ENCODE measurements at regions not wholly inside any gene's neighbourhood (a gene's known extent, or its start where the extent isn't known, plus 50 kb on each side); places are given as distances from the start of the nearest gene placed in this dataset.

GRCh38 chr6:14031516-14031915, 86.1 kb upstream of the CD83 start:
- Histone ChIP-seq H3K36me3 (ENCODE audit: insufficient read depth, low read length) (no peaks in the 10 kb centered on the region), H3K9me3 (replicated peaks; ENCODE audit: low read length) (no peaks in the 10 kb centered on the region), H3K4me3 (ENCODE audit: low read length) (no peak overlapping the region), H3K4me1 (ENCODE audit: control insufficient read depth, insufficient read depth, low read length) (peaks cover 12% of the 10 kb centered on the region), H3K27me3 (ENCODE audit: control insufficient read depth, insufficient read depth, low read length) (peaks cover 10% of the 10 kb centered on the region), H3K4me2 (ENCODE audit: low read length) (no peak overlapping the region), H3K9ac (ENCODE audit: low read depth, low read length) (no peak overlapping the region)

- peaks cover 26% of the 10 kb centered on the region for H3K4me1 ChIP-seq (ENCODE audit: control insufficient read depth, insufficient read depth, low read length)
- no peak overlapping the region for H3K4me3 ChIP-seq (ENCODE audit: low read length)
- no peaks in the 10 kb centered on the region for H3K9me3 ChIP-seq (replicated peaks; ENCODE audit: low read length)
- H3K4me2 ChIP-seq (ENCODE audit: low read length), result no peak overlapping the region
- H3K36me3 ChIP-seq (ENCODE audit: insufficient read depth, low read length), result no peaks in the 10 kb centered on the region
- H3K27me3 ChIP-seq (ENCODE audit: control insufficient read depth, insufficient read depth, low read length), result no peaks in the 10 kb centered on the region
- no peak overlapping the region for H3K9ac ChIP-seq (ENCODE audit: low read depth, low read length)
Measured at GRCh38 chr6:14035071-14035847, 82.3 kb upstream of the CD83 start.

GRCh38 chr6:14035874-14036273, 81.7 kb upstream of the CD83 start:
- Histone ChIP-seq H3K27me3 (ENCODE audit: control insufficient read depth, insufficient read depth, low read length) (no peaks in the 10 kb centered on the region), H3K4me3 (ENCODE audit: low read length) (no peak overlapping the region), H3K9ac (ENCODE audit: low read depth, low read length) (no peak overlapping the region), H3K36me3 (ENCODE audit: insufficient read depth, low read length) (no peaks in the 10 kb centered on the region), H3K4me2 (ENCODE audit: low read length) (no peak overlapping the region), H3K9me3 (replicated peaks; ENCODE audit: low read length) (no peaks in the 10 kb centered on the region), H3K4me1 (ENCODE audit: control insufficient read depth, insufficient read depth, low read length) (peaks cover 26% of the 10 kb centered on the region)

- no peaks in the 10 kb centered on the region for H3K27me3 ChIP-seq (ENCODE audit: control insufficient read depth, insufficient read depth, low read length)
- H3K4me2 ChIP-seq (ENCODE audit: low read length), result no peak overlapping the region
- no peak overlapping the region for H3K9ac ChIP-seq (ENCODE audit: low read depth, low read length)
- no peak overlapping the region for H3K4me3 ChIP-seq (ENCODE audit: low read length)
- H3K9me3 ChIP-seq (replicated peaks; ENCODE audit: low read length), result no peaks in the 10 kb centered on the region
- H3K4me1 ChIP-seq (ENCODE audit: control insufficient read depth, insufficient read depth, low read length), result peaks cover 26% of the 10 kb centered on the region
- H3K36me3 ChIP-seq (ENCODE audit: insufficient read depth, low read length), result no peaks in the 10 kb centered on the region
Measured at GRCh38 chr6:14036911-14037310, 80.7 kb upstream of the CD83 start.

GRCh38 chr6:14037402-14038277, 79.9 kb upstream of the CD83 start:
- Histone ChIP-seq H3K4me1 (ENCODE audit: control insufficient read depth, insufficient read depth, low read length) (peaks cover 26% of the 10 kb centered on the region), H3K9ac (ENCODE audit: low read depth, low read length) (no peak overlapping the region), H3K9me3 (replicated peaks; ENCODE audit: low read length) (no peaks in the 10 kb centered on the region), H3K4me3 (ENCODE audit: low read length) (peak overlapping the region; percentile 60), H3K36me3 (ENCODE audit: insufficient read depth, low read length) (no peaks in the 10 kb centered on the region), H3K4me2 (ENCODE audit: low read length) (peak overlapping the region; percentile 77), H3K27me3 (ENCODE audit: control insufficient read depth, insufficient read depth, low read length) (no peaks in the 10 kb centered on the region)

- H3K4me3 ChIP-seq (ENCODE audit: low read length), result no peak overlapping the region
- H3K27me3 ChIP-seq (ENCODE audit: control insufficient read depth, insufficient read depth, low read length), result peaks cover 8% of the 10 kb centered on the region
- H3K36me3 ChIP-seq (ENCODE audit: insufficient read depth, low read length), result no peaks in the 10 kb centered on the region
- no peak overlapping the region for H3K9ac ChIP-seq (ENCODE audit: low read depth, low read length)
- H3K4me1 ChIP-seq (ENCODE audit: control insufficient read depth, insufficient read depth, low read length), result peaks cover 26% of the 10 kb centered on the region
- no peaks in the 10 kb centered on the region for H3K9me3 ChIP-seq (replicated peaks; ENCODE audit: low read length)
- H3K4me2 ChIP-seq (ENCODE audit: low read length), result no peak overlapping the region
Measured at GRCh38 chr6:14038467-14039437, 78.8 kb upstream of the CD83 start.

- Histone ChIP-seq H3K4me2 (ENCODE audit: low read length) (no peak overlapping the region), H3K9ac (ENCODE audit: low read depth, low read length) (no peak overlapping the region), H3K4me3 (ENCODE audit: low read length) (no peak overlapping the region), H3K4me1 (ENCODE audit: control insufficient read depth, insufficient read depth, low read length) (peaks cover 23% of the 10 kb centered on the region), H3K36me3 (ENCODE audit: insufficient read depth, low read length) (no peaks in the 10 kb centered on the region), H3K27me3 (ENCODE audit: control insufficient read depth, insufficient read depth, low read length) (peaks cover 8% of the 10 kb centered on the region), H3K9me3 (replicated peaks; ENCODE audit: low read length) (no peaks in the 10 kb centered on the region)
Measured at GRCh38 chr6:14040042-14040441, 77.5 kb upstream of the CD83 start.

- no peaks in the 10 kb centered on the region for H3K4me1 ChIP-seq (ENCODE audit: control insufficient read depth, insufficient read depth, low read length)
- no peaks in the 10 kb centered on the region for H3K9me3 ChIP-seq (replicated peaks; ENCODE audit: low read length)
- peaks cover 46% of the 10 kb centered on the region for H3K27me3 ChIP-seq (ENCODE audit: control insufficient read depth, insufficient read depth, low read length)
- H3K36me3 ChIP-seq (ENCODE audit: insufficient read depth, low read length), result no peaks in the 10 kb centered on the region
- H3K9ac ChIP-seq (ENCODE audit: low read depth, low read length), result no peak overlapping the region
- H3K4me2 ChIP-seq (ENCODE audit: low read length), result no peak overlapping the region
- H3K4me3 ChIP-seq (ENCODE audit: low read length), result no peak overlapping the region
Measured at GRCh38 chr6:14046476-14047068, 71.0 kb upstream of the CD83 start.

- Histone ChIP-seq H3K27me3 (ENCODE audit: control insufficient read depth, insufficient read depth, low read length) (peaks cover 50% of the 10 kb centered on the region), H3K4me3 (ENCODE audit: low read length) (no peak overlapping the region), H3K9me3 (replicated peaks; ENCODE audit: low read length) (no peaks in the 10 kb centered on the region), H3K4me2 (ENCODE audit: low read length) (no peak overlapping the region), H3K9ac (ENCODE audit: low read depth, low read length) (no peak overlapping the region), H3K4me1 (ENCODE audit: control insufficient read depth, insufficient read depth, low read length) (no peaks in the 10 kb centered on the region), H3K36me3 (ENCODE audit: insufficient read depth, low read length) (no peaks in the 10 kb centered on the region)
Measured at GRCh38 chr6:14047151-14047740, 70.3 kb upstream of the CD83 start.

GRCh38 chr6:14048837-14049236, 68.7 kb upstream of the CD83 start:
- Histone ChIP-seq H3K9ac (ENCODE audit: low read depth, low read length) (no peak overlapping the region), H3K4me1 (ENCODE audit: control insufficient read depth, insufficient read depth, low read length) (no peaks in the 10 kb centered on the region), H3K27me3 (ENCODE audit: control insufficient read depth, insufficient read depth, low read length) (peaks cover 42% of the 10 kb centered on the region), H3K9me3 (replicated peaks; ENCODE audit: low read length) (no peaks in the 10 kb centered on the region), H3K4me3 (ENCODE audit: low read length) (no peak overlapping the region), H3K36me3 (ENCODE audit: insufficient read depth, low read length) (no peaks in the 10 kb centered on the region), H3K4me2 (ENCODE audit: low read length) (no peak overlapping the region)
